H1 (cell line): ENCODE measurements at regions not wholly inside any gene's neighbourhood (a gene's known extent, or its start where the extent isn't known, plus 50 kb on each side); places are given as distances from the start of the nearest gene placed in this dataset.

Experiments used
- CTCF ChIA-PET: fragments of 300-600 bp; sonication (Branson Sonifier 250); formaldehyde crosslinking; loops from one replicate; lab custom pipeline; 2021; ENCODE audit not compliant: partially characterized antibody; lab: Charles Lee
- POLR2A ChIA-PET: fragments of 300-600 bp; sonication (Branson Sonifier 250); formaldehyde crosslinking; loops from one replicate; lab custom pipeline; 2021; ENCODE audit warnings: inconsistent platforms; ENCODE audit not compliant: partially characterized antibody; lab: Charles Lee
- DNase-seq, 2 experiments: peaks; one replicate each; pipeline versions ENCODE4 v3.0.0 to v3.0.0-alpha.2; 2010 to 2022; ENCODE audit warnings: low spot score in 2 of 2, low read depth in 1 of 2, mixed read lengths in 1 of 2
- FAIRE-seq: peaks from 2 replicates; lab custom pipeline; 2011; peaks lifted over from hg19 to GRCh38; lab: Jason Lieb, UNC
- H2AFZ ChIP-seq: 2 replicates; pipeline ENCODE4 v1.8.1; 2012; ENCODE audit warnings: low read length, inconsistent platforms
- H2AK5ac ChIP-seq: 2 replicates; pipeline ENCODE4 v1.6.1; 2013; ENCODE audit warnings: low read depth, low read length
- H2BK120ac ChIP-seq: replicated peaks from 2 replicates; pipeline ENCODE3; 2013; ENCODE audit warnings: low read depth, low read length, inconsistent platforms
- H2BK12ac ChIP-seq: 2 replicates; pipeline ENCODE4 v1.6.1; 2013; ENCODE audit warnings: low read depth, low read length
- H2BK15ac ChIP-seq: 2 replicates; pipeline ENCODE4 v1.6.1; 2013; ENCODE audit warnings: low read length
- H2BK20ac ChIP-seq: 2 replicates; pipeline ENCODE4 v1.6.1; 2013; ENCODE audit warnings: low read length
- H2BK5ac ChIP-seq: 2 replicates; pipeline ENCODE4 v1.6.1; 2013; ENCODE audit warnings: low read depth, low read length
- H3K14ac ChIP-seq: 2 replicates; pipeline ENCODE4 v1.6.1; 2013; ENCODE audit warnings: inconsistent platforms; ENCODE audit not compliant: insufficient read length
- H3K18ac ChIP-seq: 2 replicates; pipeline ENCODE4 v1.6.1; 2013; ENCODE audit warnings: low read length; ENCODE audit errors: extremely low read depth
- H3K23ac ChIP-seq: 2 replicates; pipeline ENCODE4 v1.6.1; 2013; ENCODE audit warnings: inconsistent platforms; ENCODE audit not compliant: insufficient read length
- H3K23me2 ChIP-seq: 2 replicates; pipeline ENCODE4 v1.6.1; 2013; ENCODE audit warnings: low read depth, low read length
- H3K27ac ChIP-seq: 2 replicates; pipeline ENCODE4 v1.6.1; 2011; ENCODE audit warnings: low read depth, low read length, inconsistent platforms
- H3K27me3 ChIP-seq, 4 experiments: replicated peaks in 1 of 4; 1 replicate in 1 of 4; 2 replicates in 3 of 4; pipeline versions ENCODE4 v1.6.1 to v1.8.1; 2011 to 2013; ENCODE audit warnings: low read length in 3 of 4, mild to moderate bottlenecking in 3 of 4, inconsistent platforms in 2 of 4, mixed read lengths in 2 of 4, moderate library complexity in 1 of 4; ENCODE audit not compliant: control insufficient read depth in 3 of 4, insufficient read depth in 3 of 4; ENCODE audit errors: extremely low read depth in 1 of 4
- H3K36me3 ChIP-seq, 4 experiments: 2 replicates each; pipeline versions ENCODE4 v1.6.1 to v1.8.1; 2011 to 2013; ENCODE audit warnings: mild to moderate bottlenecking in 4 of 4, low read length in 3 of 4, moderate library complexity in 2 of 4, control low read depth in 1 of 4, inconsistent platforms in 1 of 4; ENCODE audit not compliant: insufficient read depth in 4 of 4, control insufficient read depth in 2 of 4
- H3K4ac ChIP-seq: replicated peaks from 2 replicates; pipeline ENCODE3; 2013; ENCODE audit warnings: low read length, low read depth, mixed read lengths, inconsistent platforms; ENCODE audit not compliant: insufficient read length
- H3K4me1 ChIP-seq, 4 experiments: replicated peaks in 1 of 4; 1 replicate in 1 of 4; 2 replicates in 3 of 4; pipeline versions ENCODE4 v1.6.1 to v1.8.1; 2011 to 2013; ENCODE audit warnings: low read length in 3 of 4, inconsistent platforms in 2 of 4, mixed read lengths in 1 of 4; ENCODE audit not compliant: insufficient read depth in 4 of 4, control insufficient read depth in 3 of 4
- H3K4me2 ChIP-seq, 2 experiments: 2 replicates each; pipeline versions ENCODE4 v1.6.1 to v1.8.1; 2011 to 2013; ENCODE audit warnings: low read depth in 2 of 2, low read length in 2 of 2, control low read depth in 1 of 2, inconsistent platforms in 1 of 2, mild to moderate bottlenecking in 1 of 2; ENCODE audit not compliant: insufficient read depth in 1 of 2
- H3K4me3 ChIP-seq, 4 experiments: fragments of 200-600, 300-600 bp in 1 of 4; sonication (generic), shearing (Covaris generic), sonication (Bioruptor Twin) in 1 of 4; 2 replicates each; pipeline versions ENCODE4 v1.5.1 to v1.8.1; 2011 to 2016; ENCODE audit warnings: low read length in 4 of 4, low read depth in 3 of 4, control low read depth in 2 of 4, inconsistent platforms in 2 of 4, mild to moderate bottlenecking in 2 of 4, mixed read lengths in 1 of 4, moderate library complexity in 1 of 4; ENCODE audit not compliant: insufficient read depth in 2 of 4; ENCODE audit errors: extremely low read depth in 1 of 4
- H3K56ac ChIP-seq: replicated peaks from 2 replicates; pipeline ENCODE3; 2013; ENCODE audit warnings: low read depth, mild to moderate bottlenecking, mixed read lengths, low read length, inconsistent platforms; ENCODE audit not compliant: insufficient read length
- H3K79me1 ChIP-seq: 2 replicates; pipeline ENCODE4 v1.6.1; 2013; ENCODE audit warnings: low read depth, low read length, control low read depth
- H3K79me2 ChIP-seq, 2 experiments: 2 replicates each; pipeline versions ENCODE4 v1.6.1 to v1.8.1; 2012 to 2013; ENCODE audit warnings: low read length in 2 of 2, mild to moderate bottlenecking in 2 of 2, inconsistent platforms in 1 of 2; ENCODE audit not compliant: insufficient read depth in 2 of 2, control insufficient read depth in 1 of 2
- H3K9ac ChIP-seq, 4 experiments: replicated peaks in 1 of 4; 1 replicate in 1 of 4; 2 replicates in 3 of 4; pipeline versions ENCODE4 v1.6.1 to v1.8.1; 2011 to 2013; ENCODE audit warnings: low read depth in 3 of 4, low read length in 3 of 4, control low read depth in 2 of 4, mild to moderate bottlenecking in 2 of 4, moderate library complexity in 2 of 4, inconsistent platforms in 1 of 4; ENCODE audit errors: extremely low read depth in 1 of 4
- H3K9me3 ChIP-seq, 2 experiments: 2 replicates each; pipeline versions ENCODE4 v1.6.1 to v1.8.1; 2012 to 2013; ENCODE audit warnings: mild to moderate bottlenecking in 2 of 2, moderate library complexity in 2 of 2, control low read depth in 1 of 2, inconsistent platforms in 1 of 2, low read depth in 1 of 2, low read length in 1 of 2, mixed read lengths in 1 of 2; ENCODE audit not compliant: insufficient read depth in 2 of 2
- H4K20me1 ChIP-seq, 2 experiments: replicated peaks in 1 of 2; 2 replicates each; pipeline versions ENCODE3 to v1.8.1; 2011 to 2013; ENCODE audit warnings: inconsistent platforms in 2 of 2, low read length in 2 of 2, mild to moderate bottlenecking in 1 of 2; ENCODE audit not compliant: insufficient read depth in 2 of 2, control insufficient read depth in 1 of 2
- H4K5ac ChIP-seq: 2 replicates; pipeline ENCODE4 v1.6.1; 2013; ENCODE audit warnings: low read length, low read depth, mixed read lengths, inconsistent platforms; ENCODE audit not compliant: insufficient read length
- H4K8ac ChIP-seq: 2 replicates; pipeline ENCODE4 v1.8.0; 2013; ENCODE audit warnings: mild to moderate bottlenecking, moderate library complexity, low read length, inconsistent platforms; ENCODE audit not compliant: insufficient read depth; ENCODE audit errors: extremely low read depth
- H4K91ac ChIP-seq: replicated peaks from 2 replicates; pipeline ENCODE3; 2013; ENCODE audit warnings: low read length, mixed read lengths, inconsistent platforms; ENCODE audit not compliant: insufficient read length
- BRCA1 ChIP-seq: IDR thresholded peaks from 2 replicates; pipeline ENCODE4 v1.6.1; 2012; ENCODE audit warnings: low read depth, low read length, improper control_type of control experiment
- CHD1 ChIP-seq: IDR thresholded peaks from 2 replicates; pipeline ENCODE4 v1.6.1; 2012; ENCODE audit warnings: low read depth, low read length, improper control_type of control experiment
- CTBP2 ChIP-seq: IDR thresholded peaks from 2 replicates; pipeline ENCODE4 v1.7.0; 2011; ENCODE audit warnings: borderline replicate concordance, mild to moderate bottlenecking, moderate library complexity, mixed read lengths, low read length; ENCODE audit not compliant: insufficient read depth, insufficient read length
- GABPA ChIP-seq: IDR thresholded peaks from 2 replicates; pipeline ENCODE4 v1.6.1; 2011; ENCODE audit warnings: mild to moderate bottlenecking, low read length, moderate library complexity, borderline replicate concordance; ENCODE audit not compliant: insufficient read depth
- JUN ChIP-seq: IDR thresholded peaks from 2 replicates; pipeline ENCODE4 v1.6.1; 2011; ENCODE audit warnings: low read depth, mild to moderate bottlenecking, improper control_type of control experiment, low read length
- KDM1A ChIP-seq: fragments of 200-600, 300-600 bp; sonication (generic); IDR thresholded peaks from 2 replicates; pipeline ENCODE4 v1.7.1; 2016; ENCODE audit warnings: mild to moderate bottlenecking, low read length, borderline replicate concordance
- KDM4A ChIP-seq: IDR thresholded peaks from one replicate; pipeline ENCODE4 v1.7.1; 2012; ENCODE audit warnings: low read depth, mild to moderate bottlenecking, moderate library complexity, low read length, inconsistent platforms; ENCODE audit not compliant: severe bottlenecking
- SIN3A ChIP-seq, 2 experiments: IDR thresholded peaks in 1 of 2; conservative IDR thresholded peaks in 1 of 2; 2 replicates each; pipeline ENCODE4 v1.6.1; 2011 to 2012; ENCODE audit warnings: low read length in 2 of 2, improper control_type of control experiment in 1 of 2, low read depth in 1 of 2, mild to moderate bottlenecking in 1 of 2
- SIRT6 ChIP-seq: IDR thresholded peaks from one replicate; pipeline ENCODE4 v1.7.1; 2012; ENCODE audit warnings: low read length, inconsistent platforms
- TEAD4 ChIP-seq: IDR thresholded peaks from 2 replicates; pipeline ENCODE4 v1.6.1; 2012; ENCODE audit warnings: low read depth, low read length, inconsistent platforms, mixed read lengths
- WGBS, 2 experiments: shearing (Covaris generic) in 1 of 2; methylation state at CpG; one replicate each; pipeline versions ENCODE4 v1.1.6 to v1.1.7; 2013 to 2015; ENCODE audit warnings: low lambda C conversion rate in 2 of 2, mixed read lengths in 2 of 2, inconsistent platforms in 1 of 2, low coverage in 1 of 2, missing lambda C conversion rate in 1 of 2; ENCODE audit not compliant: insufficient replicate concordance in 2 of 2, insufficient coverage in 1 of 2, insufficient read length in 1 of 2; ENCODE audit errors: extremely low coverage in 1 of 2, missing lambda C conversion rate in 1 of 2; 5-methylcytosine and 5-hydroxymethylcytosine counted together
- TF ChIP-seq, protein P1 (sequence below), 3 experiments: IDR thresholded peaks; 1 replicate in 2 of 3; 2 replicates in 1 of 3; pipeline versions ENCODE4 v1.5.1 to v1.6.1; 2011; ENCODE audit warnings: low read length in 3 of 3, mild to moderate bottlenecking in 3 of 3, inconsistent platforms in 2 of 3, low read depth in 1 of 3, moderate library complexity in 1 of 3; ENCODE audit not compliant: insufficient read depth in 1 of 3; ENCODE audit errors: control extremely low read depth in 1 of 3
- TF ChIP-seq, protein P2 (sequence below): IDR thresholded peaks from 2 replicates; pipeline ENCODE4 v1.6.1; 2012; ENCODE audit warnings: inconsistent platforms

DNA sequence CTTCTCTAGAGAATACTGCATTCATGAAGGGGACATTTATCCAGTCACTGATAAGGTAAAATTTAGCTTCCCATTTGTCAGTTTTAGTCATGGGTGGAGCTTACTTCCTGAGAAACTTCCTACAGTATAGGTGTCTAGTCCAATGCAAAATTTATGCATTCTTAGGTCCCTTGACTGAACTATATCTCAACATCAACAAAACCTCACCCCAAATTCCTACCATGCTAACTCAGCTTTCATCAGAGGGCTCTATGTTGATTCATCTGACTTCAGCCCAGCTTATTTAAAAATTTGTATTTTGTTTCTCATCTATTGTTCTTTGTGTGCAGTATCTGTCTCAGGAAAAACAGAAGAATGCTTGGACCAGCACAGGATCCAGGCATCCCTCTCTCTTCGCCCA is 296.4 kb upstream of the ACVR2A start:
- Histone ChIP-seq H3K9me3 (no peaks in the 10 kb centered on the region; a peak in 1 of 4 replicates), H4K5ac (no peak overlapping the region), H3K56ac (no peak overlapping the region), H4K8ac (no peak overlapping the region), H3K9ac (no peak overlapping the region), H3K36me3 (no peaks in the 10 kb centered on the region; a peak in 1 of 8 replicates), H2AFZ (no peak overlapping the region), H3K4ac (no peak overlapping the region), H3K4me1 (no peaks in the 10 kb centered on the region), H3K23ac (no peak overlapping the region), H2BK12ac (no peak overlapping the region), H4K91ac (no peak overlapping the region), H3K14ac (no peak overlapping the region), H3K27me3 (no peaks in the 10 kb centered on the region), H3K79me1 (no peaks in the 10 kb centered on the region), H2AK5ac (no peak overlapping the region), H3K4me3 (no peak overlapping the region), H4K20me1 (no peaks in the 10 kb centered on the region), H2BK20ac (no peak overlapping the region), H3K18ac (no peak overlapping the region), H3K27ac (no peak overlapping the region), H2BK15ac (no peak overlapping the region), H3K4me2 (no peak overlapping the region), H3K79me2 (no peaks in the 10 kb centered on the region), H2BK5ac (no peak overlapping the region), H2BK120ac (no peak overlapping the region), H3K23me2 (no peaks in the 10 kb centered on the region)
- ChIA-PET POLR2A (no interaction called here), CTCF (interaction anchor here (1.3 kb wide), 1 partner anchor 23 kb away, joined by 4 read pairs; no protein-coding TSS in a partner anchor)
- TF ChIP-seq SIRT6 (no peak), SIN3A (conservative IDR thresholded peaks at IDR 0.05 in 1 of 2, IDR thresholded peaks at IDR 0.05 in 1 of 2; ENCODE audit: low read depth in 1 of 2, low read length in 2 of 2) (no peak), CHD1 (no peak), KDM4A (no peak), KDM1A (no peak), BRCA1 (no peak), JUN (no peak), GABPA (no peak), TEAD4 (no peak), CTBP2 (no peak)
- TF ChIP-seq, protein P1, sequence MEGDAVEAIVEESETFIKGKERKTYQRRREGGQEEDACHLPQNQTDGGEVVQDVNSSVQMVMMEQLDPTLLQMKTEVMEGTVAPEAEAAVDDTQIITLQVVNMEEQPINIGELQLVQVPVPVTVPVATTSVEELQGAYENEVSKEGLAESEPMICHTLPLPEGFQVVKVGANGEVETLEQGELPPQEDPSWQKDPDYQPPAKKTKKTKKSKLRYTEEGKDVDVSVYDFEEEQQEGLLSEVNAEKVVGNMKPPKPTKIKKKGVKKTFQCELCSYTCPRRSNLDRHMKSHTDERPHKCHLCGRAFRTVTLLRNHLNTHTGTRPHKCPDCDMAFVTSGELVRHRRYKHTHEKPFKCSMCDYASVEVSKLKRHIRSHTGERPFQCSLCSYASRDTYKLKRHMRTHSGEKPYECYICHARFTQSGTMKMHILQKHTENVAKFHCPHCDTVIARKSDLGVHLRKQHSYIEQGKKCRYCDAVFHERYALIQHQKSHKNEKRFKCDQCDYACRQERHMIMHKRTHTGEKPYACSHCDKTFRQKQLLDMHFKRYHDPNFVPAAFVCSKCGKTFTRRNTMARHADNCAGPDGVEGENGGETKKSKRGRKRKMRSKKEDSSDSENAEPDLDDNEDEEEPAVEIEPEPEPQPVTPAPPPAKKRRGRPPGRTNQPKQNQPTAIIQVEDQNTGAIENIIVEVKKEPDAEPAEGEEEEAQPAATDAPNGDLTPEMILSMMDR (IDR thresholded peaks at IDR 0.05; ENCODE audit: control extremely low read depth in 1 of 3, insufficient read depth in 1 of 3, low read depth in 1 of 3, low read length in 3 of 3): no peak
- TF ChIP-seq, protein P2, sequence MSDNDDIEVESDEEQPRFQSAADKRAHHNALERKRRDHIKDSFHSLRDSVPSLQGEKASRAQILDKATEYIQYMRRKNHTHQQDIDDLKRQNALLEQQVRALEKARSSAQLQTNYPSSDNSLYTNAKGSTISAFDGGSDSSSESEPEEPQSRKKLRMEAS: no peak
- FAIRE-seq: no peak
- WGBS, 2 experiments: 91 to 100% methylated on average over 1 of the region's 1 CpG
- DNase-seq: no peak
